Left ventricle myocardium inferior (tissue), 1 donor: ENCODE measurements at regions not wholly inside any gene's neighbourhood (a gene's known extent, or its start where the extent isn't known, plus 50 kb on each side); places are given as distances from the start of the nearest gene placed in this dataset.

ENCODE experiments used
- DNase-seq: peaks from one replicate; pipeline ENCODE4 v3.0.0-alpha.2; 2020
- H3K27ac ChIP-seq: fragments of 200-600 bp; replicated peaks from 2 replicates; pipeline ENCODE4 v1.8.0; 2021
- H3K27me3 ChIP-seq: fragments of 200-600 bp; 2 replicates; pipeline ENCODE4 v1.8.0; 2021; ENCODE audit warnings: low read depth
- H3K36me3 ChIP-seq: fragments of 200-600 bp; 2 replicates; pipeline ENCODE4 v1.8.0; 2021
- H3K4me1 ChIP-seq: fragments of 200-600 bp; 2 replicates; pipeline ENCODE4 v1.8.0; 2021
- H3K4me3 ChIP-seq: fragments of 200-600 bp; 2 replicates; pipeline ENCODE4 v1.8.0; 2021; ENCODE audit warnings: mild to moderate bottlenecking, moderate library complexity
- H3K9me3 ChIP-seq: fragments of 200-600 bp; replicated peaks from 2 replicates; pipeline ENCODE4 v1.8.0; 2021
- CTCF ChIP-seq: fragments of 200-600 bp; IDR thresholded peaks from 2 replicates; pipeline ENCODE4 v1.8.0; 2021; ENCODE audit warnings: antibody characterized with exemption, mild to moderate bottlenecking, borderline replicate concordance
- intact Hi-C: fragments of 100-400 bp; cut with micrococcal nuclease; formaldehyde crosslinking; loops from one replicate; pipeline ENCODE4 v1.11.0; 2022
- donor health status: DM: no; HTN: yes; CAD: no; lungs with severe emphysema.

GRCh38 chr18:39297225-39297624 lies 1731.6 kb upstream of the CELF4 start:
- no peaks in the 10 kb centered on the region for H3K27me3 ChIP-seq
- H3K36me3 ChIP-seq, result no peaks in the 10 kb centered on the region
- no peak overlapping the region for H3K4me3 ChIP-seq
- peaks cover 3% of the 10 kb centered on the region for H3K9me3 ChIP-seq
- no peak for TF ChIP-seq CTCF
- no peak for DNase-seq
- no peak overlapping the region for H3K27ac ChIP-seq
- no peaks in the 10 kb centered on the region for H3K4me1 ChIP-seq
- intact Hi-C loops, result no loop called here

- Histone ChIP-seq H3K4me1 (no peaks in the 10 kb centered on the region), H3K36me3 (no peaks in the 10 kb centered on the region), H3K27me3 (no peaks in the 10 kb centered on the region), H3K9me3 (peaks cover 3% of the 10 kb centered on the region), H3K27ac (no peak overlapping the region), H3K4me3 (no peak overlapping the region)
- DNase-seq, result no peak
- intact Hi-C loops, result no loop called here
- no peak for TF ChIP-seq CTCF
These were observed 1730.8 kb upstream of the CELF4 start for GRCh38 chr18:39296293-39296888.

- H3K27me3 ChIP-seq, result no peaks in the 10 kb centered on the region
- no peak for TF ChIP-seq CTCF
- H3K4me1 ChIP-seq, result no peaks in the 10 kb centered on the region
- H3K9me3 ChIP-seq, result no peaks in the 10 kb centered on the region
- no peak overlapping the region for H3K4me3 ChIP-seq
- H3K36me3 ChIP-seq, result no peaks in the 10 kb centered on the region
- DNase-seq, result no peak
- intact Hi-C loops, result no loop called here
- H3K27ac ChIP-seq, result no peak overlapping the region
These were observed 1711.2 kb upstream of the CELF4 start for GRCh38 chr18:39276764-39277163.

- Histone ChIP-seq H3K36me3 (no peaks in the 10 kb centered on the region), H3K27me3 (no peaks in the 10 kb centered on the region), H3K9me3 (no peaks in the 10 kb centered on the region), H3K27ac (no peak overlapping the region), H3K4me1 (no peaks in the 10 kb centered on the region), H3K4me3 (no peak overlapping the region)
- TF ChIP-seq CTCF, result no peak
- DNase-seq, result no peak
- intact Hi-C loops, result no loop called here
These were observed 1708.9 kb upstream of the CELF4 start for GRCh38 chr18:39274535-39274934.

- Histone ChIP-seq H3K27me3 (no peaks in the 10 kb centered on the region), H3K9me3 (no peaks in the 10 kb centered on the region), H3K27ac (no peak overlapping the region), H3K4me1 (no peaks in the 10 kb centered on the region), H3K4me3 (no peak overlapping the region), H3K36me3 (no peaks in the 10 kb centered on the region)
- TF ChIP-seq CTCF, result no peak
- DNase-seq, result no peak
- intact Hi-C loops, result no loop called here
These were observed 1706.6 kb upstream of the CELF4 start for GRCh38 chr18:39272230-39272629.

- no peak for DNase-seq
- intact Hi-C loops, result no loop called here
- Histone ChIP-seq H3K27me3 (no peaks in the 10 kb centered on the region), H3K9me3 (no peaks in the 10 kb centered on the region), H3K4me3 (no peak overlapping the region), H3K36me3 (no peaks in the 10 kb centered on the region), H3K27ac (no peak overlapping the region), H3K4me1 (no peaks in the 10 kb centered on the region)
- no peak for TF ChIP-seq CTCF
These were observed 1706.1 kb upstream of the CELF4 start for GRCh38 chr18:39271654-39272053.
